Hepatocyte (in vitro differentiated cells): ENCODE measurements at regions not wholly inside any gene's neighbourhood (a gene's known extent, or its start where the extent isn't known, plus 50 kb on each side); places are given as distances from the start of the nearest gene placed in this dataset.

Experiments
- CTCF ChIP-seq: fragments of 200-600 bp; sonication (generic); IDR thresholded peaks from 2 replicates; pipeline ENCODE4 v1.5.1; 2016; ENCODE audit warnings: antibody characterized with exemption, mild to moderate bottlenecking; ENCODE audit not compliant: poor library complexity
- EZH2 ChIP-seq: fragments of 200-600 bp; sonication (generic); IDR thresholded peaks from 2 replicates; pipeline ENCODE4 v1.6.1; 2016; ENCODE audit warnings: antibody characterized with exemption, mild to moderate bottlenecking, borderline replicate concordance
- EZH2phosphoT487 ChIP-seq: fragments of 200-600 bp; sonication (generic); IDR thresholded peaks from one replicate; pipeline ENCODE4 v1.6.1; 2018; ENCODE audit warnings: antibody characterized with exemption, mild to moderate bottlenecking, low read depth, moderate library complexity; ENCODE audit not compliant: unreplicated experiment, severe bottlenecking

DNA sequence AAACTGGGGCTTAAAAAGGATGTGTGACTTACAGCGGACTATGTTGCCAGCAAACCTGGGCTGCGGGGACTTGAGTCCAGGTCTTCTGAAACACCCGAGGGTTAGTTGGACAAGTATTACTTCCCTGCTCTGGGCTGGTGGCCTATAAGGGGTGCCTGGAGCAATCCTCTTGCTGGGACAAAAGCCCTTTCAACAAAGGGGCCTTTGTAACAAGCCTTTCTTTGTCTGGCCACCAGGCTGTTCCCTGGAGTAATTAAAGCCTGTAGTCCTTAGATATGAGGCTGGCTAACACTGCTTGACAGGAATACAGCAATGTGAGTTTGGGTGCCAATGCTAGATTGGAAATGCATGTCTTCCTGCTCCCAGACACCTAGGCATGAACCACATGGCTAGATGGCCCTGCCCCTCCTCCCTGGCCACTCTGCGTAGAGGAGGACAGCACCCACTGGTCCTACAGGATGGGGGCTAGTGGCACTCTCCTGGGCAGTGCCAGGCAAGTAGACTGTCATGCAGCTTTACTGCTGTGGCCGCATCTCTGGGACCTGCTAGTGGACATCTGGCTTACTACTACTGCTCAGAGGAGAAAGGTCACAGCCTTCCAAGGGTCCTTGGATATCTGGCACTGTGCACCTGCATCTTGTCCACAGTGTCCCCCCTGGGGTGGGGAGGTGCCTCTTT is 343.1 kb downstream of the ZSWIM6 start:
- no peak for TF ChIP-seq CTCF
- no peak for TF ChIP-seq EZH2
- TF ChIP-seq EZH2phosphoT487 = no peak
